SK-N-SH (cell line): ENCODE measurements at regions not wholly inside any gene's neighbourhood (a gene's known extent, or its start where the extent isn't known, plus 50 kb on each side); places are given as distances from the start of the nearest gene placed in this dataset.

Experiments
- CTCF ChIA-PET: fragments of 300-600, 350-600 bp; formaldehyde crosslinking; extraction: SDS; loops from one replicate; lab custom pipeline; 2021; lab: Yijun Ruan, JAX
- POLR2A ChIA-PET: fragments of 350-600 bp; sonication (Branson Sonifier 250); formaldehyde crosslinking; extraction: SDS; loops from one replicate; lab custom pipeline; 2020; ENCODE audit warnings: antibody characterized with exemption, inconsistent platforms; lab: Yijun Ruan, JAX
- DNase-seq: peaks from one replicate; pipeline ENCODE4 v3.0.0; 2012
- H2AFZ ChIP-seq: fragments of 200-600 bp; sonication (generic); 2 replicates; pipeline ENCODE4 v1.8.1; 2016; ENCODE audit warnings: antibody characterized with exemption, mild to moderate bottlenecking, low read depth
- H3F3A ChIP-seq: fragments of 200-600 bp; sonication (generic); replicated peaks from 2 replicates; pipeline ENCODE3; 2016; ENCODE audit warnings: antibody characterized with exemption, mild to moderate bottlenecking; ENCODE audit not compliant: insufficient read depth
- H3K27ac ChIP-seq, 2 experiments: fragments of 200-500 bp in 1 of 2; fragments of 200-600 bp in 1 of 2; sonication (Bioruptor generic) in 1 of 2; sonication (generic), shearing (Covaris generic) in 1 of 2; 2 replicates each; pipeline versions ENCODE4 v1.5.1 to v1.6.1; 2014 to 2016; ENCODE audit warnings: low read depth in 2 of 2, inconsistent platforms in 1 of 2, low read length in 1 of 2, mild to moderate bottlenecking in 1 of 2, mixed read lengths in 1 of 2
- H3K27me3 ChIP-seq: fragments of 200-600 bp; sonication (generic), shearing (Covaris generic); 2 replicates; pipeline ENCODE4 v1.6.1; 2016; ENCODE audit warnings: mixed run types; ENCODE audit not compliant: insufficient read depth
- H3K36me3 ChIP-seq, 2 experiments: fragments of 200-500 bp in 1 of 2; fragments of 200-600 bp in 1 of 2; sonication (Bioruptor generic) in 1 of 2; sonication (generic) in 1 of 2; replicated peaks in 1 of 2; 2 replicates each; pipeline versions ENCODE3 to v1.5.1; 2014 to 2016; ENCODE audit warnings: low read length in 1 of 2, mild to moderate bottlenecking in 1 of 2; ENCODE audit not compliant: insufficient read depth in 2 of 2, control insufficient read depth in 1 of 2
- H3K4me1 ChIP-seq, 2 experiments: fragments of 200-500 bp in 1 of 2; fragments of 200-600 bp in 1 of 2; sonication (Bioruptor generic) in 1 of 2; sonication (generic), shearing (Covaris generic) in 1 of 2; 2 replicates each; pipeline versions ENCODE4 v1.5.1 to v1.6.1; 2014 to 2016; ENCODE audit warnings: low read depth in 1 of 2, low read length in 1 of 2, mixed run types in 1 of 2; ENCODE audit not compliant: insufficient read depth in 2 of 2, control insufficient read depth in 1 of 2
- H3K4me2 ChIP-seq: fragments of 200-600 bp; sonication (generic), shearing (Covaris generic); 2 replicates; pipeline ENCODE4 v1.6.1; 2017; ENCODE audit warnings: mixed run types
- H3K4me3 ChIP-seq, 2 experiments: fragments of 200-500 bp in 1 of 2; fragments of 200-600 bp in 1 of 2; sonication (Bioruptor generic) in 1 of 2; sonication (generic), shearing (Covaris generic) in 1 of 2; 2 replicates each; pipeline versions ENCODE4 v1.5.1 to v1.8.1; 2014 to 2016; ENCODE audit warnings: low read depth in 2 of 2, inconsistent platforms in 1 of 2, low read length in 1 of 2, mild to moderate bottlenecking in 1 of 2, mixed read lengths in 1 of 2, moderate library complexity in 1 of 2
- H3K79me2 ChIP-seq: fragments of 200-600 bp; sonication (generic); 2 replicates; pipeline ENCODE4 v1.8.1; 2017; ENCODE audit warnings: mild to moderate bottlenecking; ENCODE audit not compliant: insufficient read depth
- H3K9ac ChIP-seq: fragments of 200-600 bp; sonication (generic); 2 replicates; pipeline ENCODE4 v1.6.1; 2017; ENCODE audit warnings: mixed run types
- H3K9me2 ChIP-seq: fragments of 200-600 bp; sonication (generic); 2 replicates; pipeline ENCODE4 v1.6.1; 2017; ENCODE audit warnings: mixed run types
- H3K9me3 ChIP-seq: fragments of 200-600 bp; sonication (generic); 2 replicates; pipeline ENCODE4 v1.6.1; 2017; ENCODE audit warnings: mixed run types, mild to moderate bottlenecking, moderate library complexity
- H4K20me1 ChIP-seq: fragments of 200-600 bp; sonication (generic); 2 replicates; pipeline ENCODE4 v1.6.1; 2017; ENCODE audit warnings: mild to moderate bottlenecking, mixed run types; ENCODE audit not compliant: insufficient read depth
- FOSL2 ChIP-seq: IDR thresholded peaks from 2 replicates; pipeline ENCODE4 v1.4.0; 2012; ENCODE audit warnings: low read depth, mild to moderate bottlenecking, moderate library complexity, borderline replicate concordance
- FOXJ3 ChIP-seq: sonication (generic); formaldehyde crosslinking; IDR thresholded peaks from 2 replicates; pipeline ENCODE4 v1.5.1; 2020; ENCODE audit warnings: mild to moderate bottlenecking, missing genetic modification reagents
- JUND ChIP-seq: IDR thresholded peaks from 2 replicates; pipeline ENCODE4 v1.4.0; 2012
- MAX ChIP-seq: IDR thresholded peaks from 2 replicates; pipeline ENCODE4 v1.4.0; 2012; ENCODE audit warnings: low read depth
- MEF2A ChIP-seq: IDR thresholded peaks from 2 replicates; pipeline ENCODE4 v1.4.0; 2012; ENCODE audit warnings: low read depth, borderline replicate concordance
- USF1 ChIP-seq: IDR thresholded peaks from 2 replicates; pipeline ENCODE4 v1.4.0; 2012; ENCODE audit warnings: low read depth, borderline replicate concordance
- WGBS: methylation state at CpG from one replicate; pipeline ENCODE4 v1.1.6; 2017; ENCODE audit warnings: low lambda C conversion rate; 5-methylcytosine and 5-hydroxymethylcytosine counted together

GRCh38 chr12:87094356-87094755, 838.2 kb upstream of the MGAT4C start:
- Histone ChIP-seq H3K4me2 (no peak overlapping the region), H2AFZ (no peak overlapping the region), H3K9me3 (no peaks in the 10 kb centered on the region), H3K9ac (no peak overlapping the region), H3K27ac (no peak overlapping the region), H3K79me2 (no peaks in the 10 kb centered on the region), H3K9me2 (no peaks in the 10 kb centered on the region), H3K4me3 (no peak overlapping the region), H3K36me3 (no peaks in the 10 kb centered on the region), H4K20me1 (no peaks in the 10 kb centered on the region), H3K27me3 (no peaks in the 10 kb centered on the region), H3F3A (no peaks in the 10 kb centered on the region), H3K4me1 (no peaks in the 10 kb centered on the region)
- no peak for DNase-seq
- 67% methylated on average over 3 of the region's 3 CpGs for WGBS
- TF ChIP-seq FOSL2: peak; percentile 6; the same call in 1 of the 2 replicates
- TF ChIP-seq USF1: no peak
- ChIA-PET POLR2A (no interaction called here), CTCF (no interaction called here)

- Histone ChIP-seq H3K27ac (no peak overlapping the region), H3K4me1 (no peaks in the 10 kb centered on the region), H3K9me2 (no peaks in the 10 kb centered on the region), H3F3A (no peaks in the 10 kb centered on the region)
- 100% methylated on average over 1 of the region's 1 CpG for WGBS
- DNase-seq: no peak
- no peak for TF ChIP-seq USF1
- TF ChIP-seq, all 33 proteins: peak for 0
- H4K20me1 ChIP-seq: no peaks in the 10 kb centered on the region
- H3K27me3 ChIP-seq: no peaks in the 10 kb centered on the region
- H3K9me3 ChIP-seq: no peaks in the 10 kb centered on the region
- no peak overlapping the region for H3K4me3 ChIP-seq
- no peaks in the 10 kb centered on the region for H3K79me2 ChIP-seq
- H2AFZ ChIP-seq: no peak overlapping the region
- ChIA-PET CTCF (no interaction called here), POLR2A (no interaction called here)
- no peak overlapping the region for H3K9ac ChIP-seq
- no peak overlapping the region for H3K4me2 ChIP-seq
- H3K36me3 ChIP-seq: no peaks in the 10 kb centered on the region
Observed at GRCh38 chr12:87092421-87092820, 836.2 kb upstream of the MGAT4C start.

DNA sequence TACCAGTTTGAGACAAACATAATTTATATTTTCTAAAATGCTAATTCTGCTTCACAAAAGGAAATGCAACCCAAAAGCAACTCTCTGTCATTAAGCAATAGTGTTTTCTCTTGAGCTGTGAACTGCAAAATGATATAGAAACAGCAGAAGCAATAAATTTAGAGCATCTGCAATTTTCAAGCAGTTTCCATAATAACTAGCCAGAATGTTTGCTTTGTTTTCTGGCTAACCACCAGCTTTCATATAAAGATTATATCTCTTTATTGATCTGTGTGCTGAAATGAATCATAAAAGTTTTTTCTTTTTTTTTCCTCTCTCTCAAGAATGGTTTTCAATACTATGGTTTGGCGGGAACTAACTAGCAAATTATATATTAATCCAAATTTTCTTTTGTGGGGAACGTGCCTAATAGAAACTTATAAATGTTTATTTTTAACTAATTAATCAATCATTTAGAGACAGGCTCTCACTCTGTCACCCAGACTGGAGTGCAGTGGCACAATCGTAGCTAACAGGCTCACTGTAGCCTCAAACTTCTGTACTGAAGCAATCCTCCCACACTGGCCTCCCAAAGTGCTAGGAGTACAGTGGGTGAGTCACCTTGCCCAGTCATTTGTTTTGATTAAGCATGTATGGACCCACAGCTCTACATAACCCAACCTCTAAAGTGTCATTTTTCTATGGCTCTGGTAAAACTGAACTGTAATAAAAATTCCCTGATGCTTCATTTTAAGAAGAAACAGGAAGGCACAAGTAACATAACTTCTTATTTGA, 830.1 kb upstream of the MGAT4C start:
- H3K9me2 ChIP-seq: no peaks in the 10 kb centered on the region
- WGBS: 76% methylated on average over 3 of the region's 3 CpGs

More for the DNA sequence above, 830.1 kb upstream of the MGAT4C start:
- POLR2A ChIA-PET: no interaction called here
- Histone ChIP-seq H2AFZ (no peak overlapping the region), H3F3A (no peaks in the 10 kb centered on the region), H3K4me1 (no peaks in the 10 kb centered on the region; a peak in 1 of 4 replicates), H3K9ac (no peak overlapping the region), H3K27ac (peak overlapping the region in 1 of 2 experiments; percentile 14; a peak in 1 of 4 replicates), H3K36me3 (no peaks in the 10 kb centered on the region), H4K20me1 (no peaks in the 10 kb centered on the region), H3K9me3 (no peaks in the 10 kb centered on the region), H3K27me3 (no peaks in the 10 kb centered on the region), H3K4me2 (no peak overlapping the region), H3K79me2 (no peaks in the 10 kb centered on the region), H3K4me3 (no peak overlapping the region)
- CTCF ChIA-PET: no interaction called here
- DNase-seq: no peak
- peak; percentile 20; the same call in 1 of the 2 replicates for TF ChIP-seq FOSL2
- no peak for TF ChIP-seq MEF2A
- TF ChIP-seq JUND: 0 out of 2 replicates have a peak, but pooled peaks have one; percentile 20
- TF ChIP-seq MAX: no peak
- no peak for TF ChIP-seq FOXJ3 (CRISPR knock-in tag)
